ENCODE measurements at regions not wholly inside any gene's neighbourhood (a gene's known extent, or its start where the extent isn't known, plus 50 kb on each side); places are given as distances from the start of the nearest gene placed in this dataset.
A peak's percentile ranks its signal among the peaks of the same experiment; 100 is the strongest.

- no peak overlapping the region for H3K4me3 ChIP-seq
- no peaks in the 10 kb centered on the region for H3K27me3 ChIP-seq
- no peak overlapping the region for H3K27ac ChIP-seq
- H3K9me3 ChIP-seq = no peaks in the 10 kb centered on the region
- peak in 1 of 2 donors; percentile 51 for DNase-seq
- intact Hi-C loops (cut with DNase I; ENCODE audit: low total_unique reads) = no loop called here
- peaks cover 0 to 6% (median 0%) of the 10 kb centered on the region in 4 donors for H3K4me1 ChIP-seq
- TF ChIP-seq POLR2AphosphoS5 (IDR thresholded peaks at IDR 0.05) (no peak), CTCF (IDR thresholded peaks at IDR 0.05) (no peak), POLR2A (IDR thresholded peaks at IDR 0.05) (no peak), EP300 (IDR thresholded peaks at IDR 0.05) (no peak)
- WGBS, 5 donors = 24 to 35% (median 27%) methylated on average over 6 of the region's 6 CpGs
- no peaks in the 10 kb centered on the region for H3K36me3 ChIP-seq
Measured at GRCh38 chr3:18111796-18112232, 313.3 kb downstream of the SATB1 start.

GRCh38 chr3:18103591-18103990, 321.5 kb downstream of the SATB1 start:
- DNase-seq = no peak
- H3K27me3 ChIP-seq = no peaks in the 10 kb centered on the region
- no peaks in the 10 kb centered on the region for H3K9me3 ChIP-seq
- TF ChIP-seq EP300 (IDR thresholded peaks at IDR 0.05) = no peak
- no peaks in the 10 kb centered on the region for H3K4me1 ChIP-seq
- intact Hi-C loops (cut with DNase I; ENCODE audit: low total_unique reads) = no loop called here
- WGBS, 5 donors = 89 to 93% (median 91%) methylated on average over 3 of the region's 3 CpGs
- H3K36me3 ChIP-seq = no peaks in the 10 kb centered on the region
- H3K27ac ChIP-seq = no peak overlapping the region
- H3K4me3 ChIP-seq = no peak overlapping the region

- no peak for DNase-seq
- H3K4me3 ChIP-seq = no peak overlapping the region
- H3K9me3 ChIP-seq = peaks cover 0 to 12% (median 3%) of the 10 kb centered on the region in 4 donors
- TF ChIP-seq POLR2AphosphoS5 (IDR thresholded peaks at IDR 0.05) = no peak
- no peak for TF ChIP-seq EP300 (IDR thresholded peaks at IDR 0.05)
- TF ChIP-seq POLR2A (IDR thresholded peaks at IDR 0.05) = no peak
- TF ChIP-seq CTCF (IDR thresholded peaks at IDR 0.05) = no peak
- intact Hi-C loops (cut with DNase I; ENCODE audit: low total_unique reads) = no loop called here
- H3K27ac ChIP-seq = no peak overlapping the region
- no peaks in the 10 kb centered on the region for H3K36me3 ChIP-seq
- no peaks in the 10 kb centered on the region for H3K4me1 ChIP-seq
- H3K27me3 ChIP-seq = no peaks in the 10 kb centered on the region
Measured at GRCh38 chr3:18100121-18100520, 325.0 kb downstream of the SATB1 start.

GRCh38 chr3:18099611-18100010, 325.5 kb downstream of the SATB1 start:
- no peak for DNase-seq
- WGBS, 5 donors = 76 to 90% (median 83%) methylated on average over 5 of the region's 5 CpGs
- H3K27ac ChIP-seq = no peak overlapping the region

More at GRCh38 chr3:18099611-18100010, 325.5 kb downstream of the SATB1 start:
- Histone ChIP-seq H3K9me3 (peaks cover 0 to 12% (median 3%) of the 10 kb centered on the region in 4 donors), H3K27me3 (no peaks in the 10 kb centered on the region), H3K36me3 (no peaks in the 10 kb centered on the region), H3K4me1 (no peaks in the 10 kb centered on the region), H3K4me3 (no peak overlapping the region)
- intact Hi-C loops (cut with DNase I; ENCODE audit: low total_unique reads) = no loop called here
- no peak for TF ChIP-seq EP300 (IDR thresholded peaks at IDR 0.05)
- TF ChIP-seq POLR2AphosphoS5 (IDR thresholded peaks at IDR 0.05) = no peak
- TF ChIP-seq POLR2A (IDR thresholded peaks at IDR 0.05) = no peak
- TF ChIP-seq CTCF (IDR thresholded peaks at IDR 0.05) = no peak

All from stomach (tissue), 8 donors.